H9 (cell line): ENCODE measurements at regions not wholly inside any gene's neighbourhood (a gene's known extent, or its start where the extent isn't known, plus 50 kb on each side); places are given as distances from the start of the nearest gene placed in this dataset.
"Not testable (repeated sequence)": the region's sequence is repeated elsewhere in the genome, so short reads cannot be mapped to it uniquely, and the experiment has no call there.

Source experiments
- DNase-seq: peaks from one replicate; pipeline ENCODE4 v3.0.0-alpha.2; 2017
- H2AFZ ChIP-seq: one replicate; pipeline ENCODE4 v1.6.1; 2013; ENCODE audit warnings: mild to moderate bottlenecking, low read length, control low read depth, moderate library complexity
- H2AK5ac ChIP-seq: 2 replicates; pipeline ENCODE4 v1.6.1; 2013; ENCODE audit warnings: low read length, control low read depth, mixed read lengths; ENCODE audit not compliant: insufficient read length
- H2BK120ac ChIP-seq: one replicate; pipeline ENCODE4 v1.6.1; 2013; ENCODE audit warnings: low read depth, mild to moderate bottlenecking, low read length, control low read depth, inconsistent platforms; ENCODE audit not compliant: poor library complexity, severe bottlenecking
- H2BK12ac ChIP-seq: 2 replicates; pipeline ENCODE4 v1.6.1; 2013; ENCODE audit warnings: low read length, control low read depth, mixed read lengths, low read depth; ENCODE audit not compliant: insufficient read length
- H2BK15ac ChIP-seq: 2 replicates; pipeline ENCODE4 v1.6.1; 2013; ENCODE audit warnings: low read depth, low read length, control low read depth
- H2BK20ac ChIP-seq: one replicate; pipeline ENCODE4 v1.6.1; 2013; ENCODE audit warnings: low read depth, mild to moderate bottlenecking, low read length, control low read depth, inconsistent platforms; ENCODE audit not compliant: poor library complexity, severe bottlenecking
- H2BK5ac ChIP-seq: 2 replicates; pipeline ENCODE4 v1.6.1; 2013; ENCODE audit warnings: low read length, control low read depth, mixed read lengths; ENCODE audit not compliant: insufficient read length
- H3K14ac ChIP-seq: 2 replicates; pipeline ENCODE4 v1.6.1; 2013; ENCODE audit warnings: low read length, control low read depth; ENCODE audit not compliant: insufficient read depth
- H3K18ac ChIP-seq: 2 replicates; pipeline ENCODE4 v1.6.1; 2013; ENCODE audit warnings: low read depth, mild to moderate bottlenecking, mixed read lengths, low read length, control low read depth; ENCODE audit not compliant: insufficient read length
- H3K23ac ChIP-seq: 2 replicates; pipeline ENCODE4 v1.6.1; 2013; ENCODE audit warnings: low read length, control low read depth, mixed read lengths, low read depth; ENCODE audit not compliant: insufficient read length
- H3K23me2 ChIP-seq: 2 replicates; pipeline ENCODE4 v1.6.1; 2013; ENCODE audit warnings: low read depth, mild to moderate bottlenecking, mixed read lengths, low read length, control low read depth; ENCODE audit not compliant: insufficient read length, poor library complexity, severe bottlenecking
- H3K27ac ChIP-seq: 2 replicates; pipeline ENCODE4 v1.5.1; 2013; ENCODE audit warnings: low read length, control low read depth, mixed read lengths, low read depth; ENCODE audit not compliant: insufficient read length
- H3K27me3 ChIP-seq: 2 replicates; pipeline ENCODE4 v1.6.1; 2013; ENCODE audit warnings: low read length, control low read depth, inconsistent platforms; ENCODE audit not compliant: insufficient read depth
- H3K4ac ChIP-seq: 2 replicates; pipeline ENCODE4 v1.6.1; 2013; ENCODE audit warnings: low read depth, mild to moderate bottlenecking, control low read depth, inconsistent platforms, low read length, moderate library complexity
- H3K4me1 ChIP-seq: 2 replicates; pipeline ENCODE4 v1.6.1; 2013; ENCODE audit warnings: low read length, control low read depth, inconsistent platforms; ENCODE audit not compliant: insufficient read depth
- H3K4me2 ChIP-seq: 2 replicates; pipeline ENCODE4 v1.6.1; 2013; ENCODE audit warnings: low read length, control low read depth, mixed read lengths; ENCODE audit not compliant: insufficient read length, insufficient read depth
- H3K56ac ChIP-seq: 2 replicates; pipeline ENCODE4 v1.6.1; 2013; ENCODE audit warnings: low read depth, mild to moderate bottlenecking, mixed read lengths, low read length, control low read depth; ENCODE audit not compliant: insufficient read length
- H3K79me1 ChIP-seq: 2 replicates; pipeline ENCODE4 v1.6.1; 2013; ENCODE audit warnings: low read depth, mild to moderate bottlenecking, moderate library complexity, low read length, control low read depth, inconsistent platforms; ENCODE audit not compliant: insufficient read depth, poor library complexity, severe bottlenecking
- H3K79me2 ChIP-seq: 2 replicates; pipeline ENCODE4 v1.6.1; 2013; ENCODE audit warnings: low read length, control low read depth, inconsistent platforms; ENCODE audit not compliant: insufficient read depth
- H3K9ac ChIP-seq: 2 replicates; pipeline ENCODE4 v1.6.1; 2013; ENCODE audit warnings: low read length, control low read depth, mixed read lengths; ENCODE audit not compliant: insufficient read length; ENCODE audit errors: extremely low read depth
- H3K9me3 ChIP-seq: one replicate; pipeline ENCODE4 v1.6.1; 2013; ENCODE audit warnings: low read depth, low read length, inconsistent platforms; ENCODE audit not compliant: control insufficient read depth
- H3T11ph ChIP-seq: one replicate; pipeline ENCODE4 v1.6.1; 2013; ENCODE audit warnings: mild to moderate bottlenecking, low read length, control low read depth, inconsistent platforms
- H4K20me1 ChIP-seq: one replicate; pipeline ENCODE4 v1.6.1; 2013; ENCODE audit not compliant: control insufficient read depth, insufficient read length, insufficient read depth
- H4K5ac ChIP-seq: 2 replicates; pipeline ENCODE4 v1.6.1; 2013; ENCODE audit warnings: low read depth, mild to moderate bottlenecking, mixed read lengths, low read length, control low read depth; ENCODE audit not compliant: insufficient read length
- H4K8ac ChIP-seq: replicated peaks from 2 replicates; pipeline ENCODE4 v1.6.1; 2013; ENCODE audit warnings: low read length, control low read depth, mixed read lengths, low read depth; ENCODE audit not compliant: insufficient read length
- H4K91ac ChIP-seq: 2 replicates; pipeline ENCODE4 v1.6.1; 2013; ENCODE audit warnings: low read depth, mild to moderate bottlenecking, moderate library complexity, mixed read lengths, low read length, control low read depth; ENCODE audit not compliant: insufficient read length
- H3K27ac Mint-ChIP-seq, 3 experiments: 2 replicates in 2 of 3; 3 replicates in 1 of 3; pipeline ENCODE4 v1.8.0; 2020 to 2021; ENCODE audit warnings: mixed read lengths in 3 of 3, mild to moderate bottlenecking in 1 of 3, moderate library complexity in 1 of 3
- H3K27me3 Mint-ChIP-seq: 2 replicates; pipeline ENCODE4 v1.8.0; 2021; ENCODE audit warnings: low read depth, mild to moderate bottlenecking, moderate library complexity, mixed read lengths
- H3K36me3 Mint-ChIP-seq, 3 experiments: 2 replicates in 2 of 3; 3 replicates in 1 of 3; pipeline ENCODE4 v1.8.0; 2020 to 2021; ENCODE audit warnings: low read depth in 3 of 3, mixed read lengths in 3 of 3; ENCODE audit not compliant: insufficient read depth in 1 of 3
- H3K4me1 Mint-ChIP-seq, 2 experiments: 2 replicates each; pipeline ENCODE4 v1.8.0; 2020; ENCODE audit warnings: mixed read lengths in 2 of 2
- H3K4me3 Mint-ChIP-seq, 2 experiments: 2 replicates in 1 of 2; 3 replicates in 1 of 2; pipeline ENCODE4 v1.8.0; 2020 to 2021; ENCODE audit warnings: mild to moderate bottlenecking in 2 of 2, mixed read lengths in 2 of 2, moderate library complexity in 1 of 2
- H3K9me3 Mint-ChIP-seq, 2 experiments: 2 replicates in 1 of 2; 3 replicates in 1 of 2; pipeline ENCODE4 v1.8.0; 2020; ENCODE audit warnings: mild to moderate bottlenecking in 2 of 2, mixed read lengths in 2 of 2, moderate library complexity in 1 of 2
- WGBS: extraction: QIAGEN DNeasy Blood & Tissue Kit; methylation state at CpG from one replicate; pipeline ENCODE4 v1.1.7; 2013; ENCODE audit warnings: missing lambda C conversion rate, low lambda C conversion rate, mixed read lengths; ENCODE audit not compliant: insufficient read length; ENCODE audit errors: extremely low coverage; 5-methylcytosine and 5-hydroxymethylcytosine counted together

- H3K4me3 Mint-ChIP-seq: not testable (repeated sequence)
Measured at GRCh38 chr17:30648015-30648620, 170.9 kb downstream of the GOSR1 start.

GRCh38 chr17:30645875-30646274 is 168.7 kb downstream of the GOSR1 start:
- not testable (repeated sequence) for H4K20me1 ChIP-seq, H2BK120ac ChIP-seq, H2BK20ac ChIP-seq, H3K79me1 ChIP-seq, H3K79me2 ChIP-seq, H3K4me1 ChIP-seq, H4K91ac ChIP-seq, H3K4me2 ChIP-seq, H3K9ac ChIP-seq, H3K9me3 Mint-ChIP-seq, H2AK5ac ChIP-seq, H2BK5ac ChIP-seq, H3K36me3 Mint-ChIP-seq, H3K27ac ChIP-seq, H3K14ac ChIP-seq, H4K5ac ChIP-seq, H3K23me2 ChIP-seq, H3K27me3 Mint-ChIP-seq, H2AFZ ChIP-seq, H3T11ph ChIP-seq, H3K27me3 ChIP-seq, H2BK12ac ChIP-seq, H2BK15ac ChIP-seq, H3K23ac ChIP-seq, H3K18ac ChIP-seq, H3K9me3 ChIP-seq, H4K8ac ChIP-seq, H3K4ac ChIP-seq, H3K56ac ChIP-seq
- peak; percentile 76 for DNase-seq
- WGBS: no CpG with 5 or more reads among the region's 7 CpGs
- Mint-ChIP-seq H3K27ac (peak overlapping the region; percentile 36 to 96 (median 89); a peak in 6 of 7 replicates), H3K4me3 (peak overlapping the region; percentile 45 to 70), H3K4me1 (peaks cover 12 to 20% of the 10 kb centered on the region in 2 experiments)

More at GRCh38 chr17:30648015-30648620, 170.9 kb downstream of the GOSR1 start:
- H4K20me1 ChIP-seq, H3K23me2 ChIP-seq, H3K18ac ChIP-seq, DNase-seq, H2BK12ac ChIP-seq, H2AK5ac ChIP-seq, H3K4me1 ChIP-seq, H2BK120ac ChIP-seq, H3K4ac ChIP-seq, H2AFZ ChIP-seq, H3K27me3 Mint-ChIP-seq, H3K27ac Mint-ChIP-seq, H2BK5ac ChIP-seq, H3K4me2 ChIP-seq, H3K9me3 Mint-ChIP-seq, H3K27ac ChIP-seq, H3K56ac ChIP-seq, H3K79me1 ChIP-seq, H3K9ac ChIP-seq, H3K14ac ChIP-seq, H2BK20ac ChIP-seq, H4K5ac ChIP-seq, H2BK15ac ChIP-seq, H3K36me3 Mint-ChIP-seq, H4K8ac ChIP-seq, H3K23ac ChIP-seq, H3T11ph ChIP-seq, H3K79me2 ChIP-seq, H3K27me3 ChIP-seq, H3K9me3 ChIP-seq, H4K91ac ChIP-seq: not testable (repeated sequence)
- no CpG with 5 or more reads among the region's 7 CpGs for WGBS
- H3K4me1 Mint-ChIP-seq: peaks cover 17 to 23% of the 10 kb centered on the region in 2 experiments
